AG09309 (cell line): ENCODE measurements at regions not wholly inside any gene's neighbourhood (a gene's known extent, or its start where the extent isn't known, plus 50 kb on each side); places are given as distances from the start of the nearest gene placed in this dataset.

Source experiments
- DNase-seq: peaks from one replicate; pipeline ENCODE4 v3.0.0-alpha.2; 2010; ENCODE audit warnings: low read depth
- H3K4me3 ChIP-seq: 2 replicates; pipeline ENCODE4 v1.5.1; 2011; ENCODE audit warnings: mild to moderate bottlenecking, low read depth, low read length, moderate library complexity; ENCODE audit not compliant: control insufficient read depth
- TF ChIP-seq, protein P1 (sequence below): IDR thresholded peaks from 2 replicates; pipeline ENCODE4 v1.5.1; 2011; ENCODE audit warnings: mild to moderate bottlenecking, low read depth, low read length, inconsistent platforms; ENCODE audit not compliant: insufficient read depth, control insufficient read depth; ENCODE audit errors: missing control alignments

DNA sequence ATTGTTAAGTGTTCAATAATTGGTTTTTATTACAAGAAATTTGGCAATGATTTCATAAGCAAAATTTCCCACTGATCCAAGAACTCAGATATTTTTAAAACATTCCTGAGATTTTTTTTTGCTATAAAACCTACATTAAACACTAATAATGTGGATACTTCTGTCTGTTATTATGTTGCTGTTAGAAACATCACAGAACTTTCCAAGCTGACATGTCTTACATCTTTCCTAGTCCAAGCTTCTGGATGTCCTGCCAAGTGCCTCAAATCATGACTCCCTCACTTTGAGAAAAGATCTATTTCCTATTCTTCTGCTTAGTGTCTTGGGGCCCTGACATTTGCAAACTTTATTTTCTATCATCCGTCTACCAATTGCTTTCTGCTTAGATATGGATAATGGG lies 110.8 kb downstream of the RFPL4B start:
- DNase-seq, result no peak
- no peak overlapping the region for H3K4me3 ChIP-seq
- TF ChIP-seq, protein P1, sequence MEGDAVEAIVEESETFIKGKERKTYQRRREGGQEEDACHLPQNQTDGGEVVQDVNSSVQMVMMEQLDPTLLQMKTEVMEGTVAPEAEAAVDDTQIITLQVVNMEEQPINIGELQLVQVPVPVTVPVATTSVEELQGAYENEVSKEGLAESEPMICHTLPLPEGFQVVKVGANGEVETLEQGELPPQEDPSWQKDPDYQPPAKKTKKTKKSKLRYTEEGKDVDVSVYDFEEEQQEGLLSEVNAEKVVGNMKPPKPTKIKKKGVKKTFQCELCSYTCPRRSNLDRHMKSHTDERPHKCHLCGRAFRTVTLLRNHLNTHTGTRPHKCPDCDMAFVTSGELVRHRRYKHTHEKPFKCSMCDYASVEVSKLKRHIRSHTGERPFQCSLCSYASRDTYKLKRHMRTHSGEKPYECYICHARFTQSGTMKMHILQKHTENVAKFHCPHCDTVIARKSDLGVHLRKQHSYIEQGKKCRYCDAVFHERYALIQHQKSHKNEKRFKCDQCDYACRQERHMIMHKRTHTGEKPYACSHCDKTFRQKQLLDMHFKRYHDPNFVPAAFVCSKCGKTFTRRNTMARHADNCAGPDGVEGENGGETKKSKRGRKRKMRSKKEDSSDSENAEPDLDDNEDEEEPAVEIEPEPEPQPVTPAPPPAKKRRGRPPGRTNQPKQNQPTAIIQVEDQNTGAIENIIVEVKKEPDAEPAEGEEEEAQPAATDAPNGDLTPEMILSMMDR, result no peak

DNA sequence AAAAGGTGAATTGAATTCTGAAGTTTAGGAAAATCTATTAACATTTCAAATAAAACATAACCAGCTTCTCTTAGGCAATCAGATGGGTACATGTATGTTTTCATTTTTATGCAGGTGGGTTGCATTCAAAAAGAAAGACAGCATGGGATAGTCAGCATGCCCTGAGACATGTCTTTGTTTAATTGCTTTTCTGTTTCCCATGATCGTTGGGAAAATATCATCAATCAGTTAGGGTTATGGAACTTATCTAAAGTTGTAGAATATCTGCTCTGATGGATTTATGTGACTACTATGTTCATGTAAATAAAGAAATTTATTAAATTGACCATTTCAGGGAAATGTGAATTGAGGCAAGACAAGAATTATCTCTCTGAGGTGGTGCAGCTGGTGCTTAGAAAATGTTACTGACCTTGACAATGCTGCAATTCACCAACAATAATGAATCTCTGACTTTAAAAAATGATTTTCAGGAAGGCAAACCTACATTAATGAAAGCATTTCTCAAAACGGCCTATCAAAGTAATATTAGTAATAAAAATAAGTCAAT lies 112.7 kb downstream of the RFPL4B start:
- H3K4me3 ChIP-seq, result no peak overlapping the region
- TF ChIP-seq, protein P1, result no peak
- no peak for DNase-seq

DNA sequence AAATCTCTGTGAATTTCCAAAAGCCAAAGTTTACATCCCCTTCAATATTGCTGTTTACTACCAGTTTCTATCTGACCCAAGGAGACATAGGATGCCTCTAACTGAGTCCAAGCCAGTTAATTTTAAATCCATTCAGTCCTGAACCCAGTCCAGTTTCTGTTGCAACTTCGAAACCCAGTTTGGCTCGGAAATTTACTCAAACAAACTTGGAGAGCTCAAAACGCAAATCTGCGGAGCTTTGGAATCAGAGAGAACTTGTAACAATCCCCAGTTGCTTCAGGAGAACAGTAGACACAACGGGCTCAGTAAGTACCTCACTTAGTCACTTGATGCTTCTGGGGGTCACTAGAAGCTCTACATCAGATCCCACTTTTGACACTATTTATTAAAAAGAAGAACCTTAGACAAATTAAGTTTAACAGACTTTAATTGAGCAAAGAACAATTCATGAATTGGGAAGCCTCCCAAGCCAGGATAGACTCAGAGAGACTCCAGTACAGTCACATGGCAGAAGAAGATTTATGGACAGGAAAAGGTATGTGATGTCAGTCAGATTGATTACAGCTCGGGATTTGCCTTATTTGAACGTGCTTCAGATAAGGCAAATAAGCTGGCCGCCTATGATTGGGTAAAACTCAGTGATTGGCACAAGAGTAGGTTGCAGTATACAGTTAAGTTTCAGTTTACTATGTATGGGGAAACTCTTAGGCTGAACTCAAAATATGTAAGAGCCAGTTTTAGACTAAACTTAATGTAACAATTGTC lies 118.0 kb downstream of the RFPL4B start:
- H3K4me3 ChIP-seq, result no peak overlapping the region
- TF ChIP-seq, protein P1, result no peak
- DNase-seq, result no peak

DNA sequence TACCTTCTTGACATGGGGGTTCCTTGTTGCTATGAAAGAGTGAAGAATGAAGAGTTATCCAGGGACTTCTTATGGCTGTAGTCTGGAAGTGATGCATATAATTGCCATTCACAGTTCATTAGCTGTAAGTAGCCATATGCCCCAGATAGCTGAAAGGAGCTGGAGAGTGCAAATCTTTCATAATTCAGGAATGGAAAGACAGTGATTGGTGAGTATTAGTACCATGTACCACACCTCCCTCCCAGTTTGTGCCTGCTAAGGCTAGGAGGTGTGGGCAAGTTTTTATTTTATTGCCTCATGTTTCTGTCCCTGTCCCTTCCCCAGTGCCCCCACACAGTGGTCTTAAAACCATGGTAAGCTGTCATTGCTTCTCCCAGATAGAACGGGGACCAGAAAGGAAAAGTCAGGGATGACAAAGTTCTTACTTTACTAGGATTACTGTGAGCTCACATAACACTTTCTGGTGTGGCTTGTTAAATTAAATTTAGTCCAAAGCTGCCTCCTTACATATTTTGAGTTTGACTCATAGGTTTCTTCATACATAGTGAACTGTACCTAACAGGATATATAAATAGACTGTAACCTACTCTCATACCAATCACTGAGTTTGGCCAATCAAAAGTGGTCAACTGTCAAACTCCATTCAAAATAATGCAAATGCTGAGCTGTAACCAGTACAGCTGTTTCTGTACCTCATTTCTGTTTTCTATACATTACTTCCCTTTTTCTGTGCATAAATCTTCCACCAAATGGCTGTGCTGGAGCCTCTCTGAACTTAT lies 119.4 kb downstream of the RFPL4B start:
- TF ChIP-seq, protein P1, result no peak
- DNase-seq, result peak; percentile 54
- H3K4me3 ChIP-seq, result no peak overlapping the region

DNA sequence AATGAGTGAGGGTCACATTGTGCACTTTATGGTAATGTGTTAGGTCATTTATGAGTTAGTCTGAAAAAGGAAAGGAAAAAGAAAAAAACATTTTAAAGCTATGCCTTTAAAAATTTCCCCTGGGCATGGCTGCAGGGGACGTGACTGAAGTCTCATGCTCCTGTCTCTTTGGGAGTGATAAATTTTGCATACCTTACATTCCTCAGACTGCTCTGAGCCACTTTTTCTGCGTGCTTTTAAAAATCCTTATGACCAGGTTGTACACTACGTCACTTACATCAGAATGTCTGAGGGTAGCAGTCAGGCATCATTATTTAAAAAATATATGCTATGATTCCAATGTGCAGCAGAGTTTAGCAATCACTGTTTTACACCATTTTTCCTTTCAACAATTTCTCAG lies 121.2 kb downstream of the RFPL4B start:
- TF ChIP-seq, protein P1, result no peak
- peak; percentile 57 for DNase-seq
- no peak overlapping the region for H3K4me3 ChIP-seq

DNA sequence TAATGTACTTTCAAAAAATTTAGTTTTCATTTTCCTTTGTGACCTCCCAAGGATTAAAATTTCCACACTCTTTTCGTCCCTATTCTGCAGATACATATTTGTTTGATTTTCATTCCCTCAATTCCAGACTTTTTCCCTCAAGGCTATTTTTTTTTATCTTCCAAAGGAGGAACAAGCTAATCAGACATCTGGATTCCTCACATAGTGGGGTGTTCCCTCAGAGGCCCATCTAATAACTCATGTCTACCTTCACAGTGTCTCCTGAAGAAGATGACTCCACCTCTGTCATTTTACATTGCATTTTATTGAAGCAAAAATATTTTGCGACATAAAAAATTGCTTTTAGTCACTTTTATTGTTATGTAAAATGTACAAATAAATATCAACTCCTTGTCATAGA lies 122.2 kb downstream of the RFPL4B start:
- H3K4me3 ChIP-seq, result no peak overlapping the region
- DNase-seq, result no peak
- TF ChIP-seq, protein P1, result no peak
